ENCODE measurements at regions not wholly inside any gene's neighbourhood (a gene's known extent, or its start where the extent isn't known, plus 50 kb on each side); places are given as distances from the start of the nearest gene placed in this dataset.
A peak's percentile ranks its signal among the peaks of the same experiment; 100 is the strongest.
"Not testable (repeated sequence)": the region's sequence is repeated elsewhere in the genome, so short reads cannot be mapped to it uniquely, and the experiment has no call there.

DNA sequence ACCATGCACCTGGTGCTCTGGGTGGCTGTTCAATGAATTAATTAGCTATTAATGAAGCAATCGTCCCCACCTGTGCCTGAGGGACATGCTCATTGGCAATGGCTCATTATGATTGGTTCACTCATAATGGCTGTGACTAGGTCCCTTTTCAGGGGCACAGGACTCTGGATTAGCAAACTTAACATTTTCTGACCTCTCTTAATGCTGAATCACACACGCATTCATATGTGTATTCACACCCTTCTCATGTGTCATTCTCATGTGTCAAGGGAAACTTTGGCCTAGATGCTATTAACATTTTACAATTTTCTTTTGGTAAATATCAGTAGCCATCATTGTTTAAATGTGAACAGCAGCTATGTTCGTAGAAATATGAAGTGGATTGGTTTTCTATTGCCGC is 98.9 kb upstream of the PMAIP1 start:
- DNase-seq: peak in 1 of 3 experiments; percentile 24

GRCh38 chr18:59799383-59800015 is 100.3 kb upstream of the PMAIP1 start:
- peak in 1 of 3 experiments; percentile 58 for DNase-seq

- DNase-seq: no peak
These were observed 98.7 kb upstream of the CCBE1 start for GRCh38 chr18:59795882-59796281.

- peak in 1 of 3 experiments; percentile 23 for DNase-seq
These were observed 95.1 kb upstream of the CCBE1 start for GRCh38 chr18:59792353-59792752.

DNA sequence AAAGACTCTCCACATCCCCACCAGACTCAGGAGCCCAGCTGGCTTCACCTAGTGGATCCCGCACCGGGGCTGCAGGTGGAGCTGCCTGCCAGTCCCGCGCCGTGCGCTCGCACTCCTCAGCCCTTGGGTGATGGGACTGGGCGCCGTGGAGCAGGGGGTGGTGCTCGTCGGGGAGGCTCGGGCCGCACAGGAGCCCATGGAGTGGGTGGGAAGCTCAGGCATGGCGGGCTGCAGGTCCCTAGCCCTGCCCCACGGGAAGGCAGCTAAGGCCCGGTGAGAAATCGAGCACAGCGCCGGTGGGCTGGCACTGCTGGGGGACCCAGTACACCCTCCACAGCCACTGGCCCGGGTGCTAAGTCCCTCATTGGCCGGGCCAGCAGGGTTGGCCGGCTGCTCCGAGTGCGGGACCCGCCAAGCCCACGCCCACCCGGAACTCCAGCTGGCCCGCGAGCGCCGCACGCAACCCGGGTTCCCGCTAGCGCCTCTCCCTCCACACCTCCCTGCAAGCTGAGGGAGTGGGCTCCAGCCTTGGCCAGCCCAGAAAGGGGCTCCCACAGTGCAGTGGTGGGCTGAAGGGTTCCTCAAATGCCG is 93.2 kb upstream of the CCBE1 start:
- DNase-seq: not testable (repeated sequence)

DNA sequence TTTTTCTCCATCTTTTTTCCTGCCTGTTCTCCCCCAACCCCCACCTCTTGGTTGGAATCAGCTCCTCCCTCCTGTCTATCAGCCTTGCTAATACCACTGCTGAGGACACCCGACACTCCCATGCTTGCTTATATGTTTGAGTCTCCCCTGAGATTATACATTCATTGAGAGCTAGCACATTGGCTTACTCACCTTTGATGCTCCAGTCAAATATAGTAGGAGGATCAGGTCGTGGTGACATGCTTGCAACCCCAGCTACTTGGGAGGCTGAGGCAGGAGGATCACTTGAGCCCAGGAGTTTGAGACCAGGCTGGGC is 91.5 kb upstream of the CCBE1 start:
- DNase-seq: no peak

DNA sequence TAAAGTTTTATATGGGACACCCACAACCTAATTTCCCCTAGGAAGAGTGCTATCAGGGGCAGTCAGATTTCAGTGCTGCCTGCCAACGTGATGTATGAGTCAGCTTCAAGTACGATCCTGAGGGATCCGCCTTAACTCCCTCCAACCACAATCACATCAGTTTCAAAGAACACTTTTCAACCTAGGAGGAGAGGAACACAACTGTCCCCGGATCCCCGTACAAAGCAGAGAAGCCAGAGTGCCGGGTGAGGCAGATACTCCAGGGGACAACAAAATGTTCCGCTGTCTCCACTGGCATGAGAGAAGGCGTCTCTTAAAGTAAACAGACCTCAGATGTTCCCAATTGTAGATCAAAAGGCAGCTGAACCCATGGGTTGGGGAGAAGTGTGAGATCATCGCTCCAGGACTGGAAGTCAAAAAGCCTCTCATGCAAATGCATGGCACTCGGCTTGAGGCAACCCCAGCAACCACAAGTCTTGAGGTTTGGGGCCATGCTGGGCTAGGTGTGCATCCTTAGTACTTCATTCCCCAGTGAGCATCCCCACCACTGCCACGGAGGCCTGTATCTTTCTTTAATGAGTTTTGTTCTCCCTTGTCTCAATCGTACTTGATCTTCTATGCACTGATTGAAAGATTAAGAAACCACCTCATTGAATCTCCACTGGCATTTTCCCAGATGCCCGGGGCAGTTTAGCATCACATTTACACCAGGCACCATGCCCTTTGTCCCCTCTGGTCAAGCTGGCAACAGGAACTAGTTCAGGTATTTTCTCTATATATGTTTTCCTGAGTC is 91.0 kb upstream of the CCBE1 start:
- peak in 1 of 3 experiments; percentile 22 for DNase-seq

GRCh38 chr18:59784694-59785093 is 87.5 kb upstream of the CCBE1 start:
- no peak for DNase-seq

DNA sequence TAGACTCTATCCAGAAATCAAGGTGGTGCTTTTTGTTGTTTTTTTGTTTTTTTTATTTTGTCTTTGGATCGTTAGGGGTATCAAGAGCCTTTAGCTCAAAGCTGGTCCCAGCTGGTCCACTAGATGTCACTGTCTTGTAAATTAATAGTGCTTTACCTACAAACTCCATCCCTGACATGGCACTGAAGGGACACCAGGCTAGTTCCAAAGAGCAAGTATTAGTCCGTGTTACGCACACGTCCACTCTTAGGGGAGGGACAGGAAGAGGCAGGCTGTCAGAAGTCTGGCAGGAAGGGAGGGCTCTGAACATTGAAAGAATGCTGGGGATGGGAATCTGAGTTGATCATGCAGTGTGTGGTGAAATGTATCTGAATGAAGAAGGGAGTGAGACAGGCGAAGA is 85.9 kb upstream of the CCBE1 start:
- peak; percentile 10 to 82 (median 62) for DNase-seq

DNA sequence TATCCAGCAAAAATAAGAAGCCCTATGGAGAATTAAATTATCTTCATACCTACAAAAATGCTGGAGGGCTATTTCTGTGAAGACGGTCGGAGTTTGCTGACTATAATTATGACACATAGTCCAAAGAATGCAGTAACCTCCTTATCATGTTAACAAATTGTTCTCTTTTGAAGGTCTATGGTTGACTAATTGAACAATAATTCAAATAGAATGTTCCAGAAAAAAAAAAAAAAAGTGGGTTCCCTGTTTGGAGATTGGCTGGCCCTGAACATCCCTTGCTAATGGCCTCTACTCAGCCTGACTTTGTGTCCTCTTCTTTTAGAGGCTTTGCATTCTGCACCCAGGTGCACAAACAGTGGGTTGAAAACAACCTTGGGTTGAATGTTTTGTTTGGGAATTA is 82.8 kb upstream of the CCBE1 start:
- no peak for DNase-seq

GRCh38 chr18:59778434-59778833 is 81.2 kb upstream of the CCBE1 start:
- DNase-seq: no peak

DNA sequence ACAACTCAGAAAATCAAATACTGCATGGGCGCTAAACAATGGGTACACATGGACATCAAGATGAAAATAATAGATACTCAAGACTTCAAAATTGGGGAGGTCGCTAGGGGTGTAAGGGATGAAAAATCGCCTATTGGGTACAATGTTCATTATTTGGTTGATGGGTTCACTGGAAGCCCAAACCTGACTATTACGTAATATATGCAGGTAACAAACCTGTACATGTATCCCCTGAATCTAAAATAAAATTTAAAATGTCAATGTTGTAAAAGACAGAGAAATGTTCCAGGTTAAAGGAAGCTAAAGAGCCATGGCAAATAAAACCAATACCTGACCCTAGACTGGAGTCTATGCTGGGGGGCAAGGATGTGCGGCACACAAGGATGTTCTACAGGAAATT is 80.4 kb upstream of the CCBE1 start:
- no peak for DNase-seq

DNA sequence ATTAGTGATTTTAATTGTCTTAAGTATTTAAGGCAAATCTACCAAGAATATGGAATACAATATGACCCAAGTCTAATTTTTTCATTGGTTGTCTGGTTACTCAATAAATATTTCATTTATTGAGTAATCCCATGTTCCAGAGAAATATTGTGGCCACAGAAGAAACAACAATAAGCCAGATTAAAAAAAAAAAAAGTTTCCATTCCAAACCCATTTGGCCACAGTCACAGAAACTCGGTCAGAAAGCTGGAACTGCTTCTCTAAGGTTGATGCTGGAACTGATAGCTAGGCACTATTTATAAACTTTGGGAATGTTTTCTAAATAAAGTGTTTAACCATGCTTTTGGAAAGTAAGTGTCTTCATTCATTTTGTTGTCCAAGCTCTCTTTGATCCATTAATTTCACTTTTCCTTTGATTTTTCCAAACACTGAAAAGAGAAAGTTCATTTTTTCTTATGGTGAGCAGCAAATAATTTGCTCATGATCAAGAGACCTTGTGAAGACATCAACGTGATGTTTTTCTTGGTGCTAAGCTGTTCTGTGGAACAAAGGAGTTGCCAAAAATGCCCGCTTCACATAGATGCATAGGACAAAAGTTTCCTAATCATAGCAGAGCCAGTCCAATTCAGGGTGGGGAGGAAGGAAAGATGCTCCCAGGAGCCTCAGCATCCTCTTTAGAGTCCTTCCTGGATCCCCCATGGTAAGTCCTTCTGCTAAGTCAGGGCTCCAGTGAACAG is 72.1 kb upstream of the CCBE1 start:
- DNase-seq: no peak

DNA sequence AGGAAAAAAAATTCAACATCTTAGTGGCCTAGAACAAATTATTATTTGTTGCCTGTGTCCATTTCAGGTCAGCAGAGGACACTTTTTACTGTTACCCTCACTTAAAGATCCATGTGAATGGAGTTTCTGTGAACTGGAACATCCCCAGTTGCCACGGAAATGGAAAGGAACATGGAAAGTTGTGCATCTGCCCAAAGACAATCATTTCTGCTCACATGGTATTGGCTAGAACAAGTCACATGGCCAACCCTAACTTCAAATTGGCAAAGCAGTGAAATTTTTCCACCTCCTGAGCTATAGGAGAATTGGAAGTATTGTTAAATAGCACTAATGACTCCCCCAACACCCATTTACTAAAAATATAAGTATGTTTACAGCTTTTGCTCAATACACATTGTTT is 71.2 kb upstream of the CCBE1 start:
- DNase-seq: no peak

- no peak for DNase-seq
These were observed 70.5 kb upstream of the CCBE1 start for GRCh38 chr18:59767732-59768131.

DNA sequence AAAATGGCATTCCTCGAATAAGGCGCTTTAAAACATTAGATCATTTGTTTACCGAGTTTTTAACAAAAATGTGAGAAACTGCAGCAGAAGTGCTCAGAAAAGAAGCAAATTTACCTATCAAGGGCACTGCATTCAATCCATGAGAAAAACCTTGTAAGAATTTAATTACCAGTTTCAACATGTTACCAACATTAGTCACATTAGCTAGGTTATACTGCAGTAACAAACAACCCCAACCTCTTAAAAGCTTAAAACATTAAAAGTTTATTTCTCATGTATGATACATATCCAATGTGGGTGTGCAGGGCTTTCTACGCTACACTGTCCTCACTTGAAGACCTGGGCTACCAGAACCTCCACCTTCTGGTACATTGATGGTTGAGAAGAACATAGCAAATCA is 68.1 kb upstream of the CCBE1 start:
- DNase-seq: no peak

GRCh38 chr18:59764281-59764680 is 67.1 kb upstream of the CCBE1 start:
- no peak for DNase-seq

GRCh38 chr18:59763541-59764136 is 66.4 kb upstream of the CCBE1 start:
- no peak for DNase-seq

DNA sequence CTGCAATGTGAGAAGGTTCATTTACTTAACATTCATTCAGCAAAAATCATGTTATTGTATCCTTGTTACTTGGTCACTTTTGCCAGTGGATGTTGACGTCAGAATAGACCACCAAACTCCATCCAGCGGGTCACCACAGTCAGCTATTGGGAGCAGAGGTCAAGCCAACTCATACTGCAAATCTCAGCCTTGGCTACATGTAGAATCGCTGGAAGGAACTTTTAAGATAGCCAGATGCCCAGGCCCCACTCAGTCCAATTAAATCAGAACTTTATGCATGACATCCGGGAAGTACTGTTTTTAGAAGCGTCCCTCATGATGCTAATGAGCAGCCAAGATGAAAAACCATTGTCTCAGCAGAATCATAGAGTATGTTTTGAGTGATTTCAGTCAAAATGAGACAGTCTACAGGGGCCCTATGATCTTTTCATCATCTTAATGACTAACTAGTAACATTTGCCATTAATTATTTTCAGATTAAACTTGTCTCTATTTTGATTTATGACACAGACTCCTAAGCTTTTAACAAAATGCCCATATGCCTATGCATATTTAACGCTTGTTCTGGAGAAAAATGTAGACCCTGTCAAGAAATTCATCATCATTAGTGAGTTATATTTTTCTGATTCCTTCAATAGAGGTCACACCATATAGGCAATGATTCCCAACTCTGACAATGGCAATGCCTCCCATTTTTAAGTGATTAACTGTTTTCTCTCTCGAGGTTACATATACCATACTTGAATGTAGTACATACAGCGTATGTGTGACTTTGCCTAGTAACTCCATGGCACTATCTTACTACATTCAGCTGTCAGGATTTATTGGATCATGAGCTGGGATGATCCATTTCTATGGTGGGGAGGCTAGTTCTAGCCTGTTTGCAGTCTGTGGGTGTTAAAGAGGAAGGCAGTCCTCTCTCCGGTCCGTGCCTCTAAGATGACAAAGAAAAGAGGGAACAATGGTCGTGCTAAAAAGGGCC is 63.7 kb upstream of the CCBE1 start:
- DNase-seq: no peak

DNA sequence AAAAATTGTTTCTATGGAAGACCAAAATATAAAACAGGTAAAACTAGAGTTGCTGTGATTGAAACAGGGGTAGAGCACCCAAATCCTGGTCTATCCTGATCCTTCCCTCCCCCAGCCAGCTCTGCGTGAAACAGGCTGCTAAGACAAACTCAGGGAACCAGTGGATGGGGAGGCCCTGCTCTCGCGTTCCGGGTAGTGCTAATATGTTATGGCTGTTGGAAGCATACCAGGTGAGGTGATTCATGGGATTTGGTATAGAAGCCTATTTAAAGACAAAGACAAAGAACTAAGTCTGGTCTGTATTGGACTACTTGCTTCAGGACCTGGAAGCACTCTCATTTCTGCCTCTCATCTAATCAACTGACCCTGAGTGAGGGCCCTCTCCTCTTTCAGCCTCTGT is 63.0 kb upstream of the CCBE1 start:
- DNase-seq: no peak

DNA sequence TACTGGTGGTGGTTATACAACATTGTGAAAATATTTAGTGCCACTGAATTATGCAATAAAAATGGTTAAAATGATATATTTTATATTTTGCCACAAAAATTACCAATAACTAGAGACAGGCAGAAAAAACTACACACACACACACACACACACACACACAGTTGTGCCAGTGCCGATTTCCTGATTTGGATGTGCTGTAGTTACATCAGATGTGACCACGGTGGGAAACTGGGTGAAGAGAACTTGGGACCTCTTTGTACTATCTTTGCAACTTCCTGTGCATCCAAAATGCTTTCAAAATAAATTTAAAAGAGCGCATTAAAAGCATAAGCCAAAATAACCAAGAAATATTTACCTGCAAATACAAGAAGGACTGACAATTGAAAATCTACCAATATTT is 61.6 kb upstream of the CCBE1 start:
- no peak for DNase-seq

GRCh38 chr18:59758106-59758505 is 60.9 kb upstream of the CCBE1 start:
- DNase-seq: no peak
